IMR-90 (cell line): ENCODE measurements at regions not wholly inside any gene's neighbourhood (a gene's known extent, or its start where the extent isn't known, plus 50 kb on each side); places are given as distances from the start of the nearest gene placed in this dataset.

ENCODE experiments used
- ATAC-seq: fragments of 200-7000 bp; cut with Tn5 transposase; 2 replicates; pipeline ENCODE4 v1.9.1; 2020; ENCODE audit warnings: low read depth, mild to moderate bottlenecking, moderate library complexity
- BruUV-seq: library from RNA; stranded (reverse); fragments of 400-500 nt; replicated peaks from 2 replicates; lab custom pipeline; 2021; lab: Mats Ljungman, UMichigan
- CTCF ChIA-PET: fragments of 300-600 bp; formaldehyde crosslinking; extraction: SDS; loops from one replicate; lab custom pipeline; 2021; ENCODE audit warnings: antibody characterized with exemption; lab: Yijun Ruan, JAX
- POLR2A ChIA-PET: fragments of 300-600 bp; sonication (Branson Sonifier 250); formaldehyde crosslinking; loops from one replicate; lab custom pipeline; 2022; ENCODE audit warnings: antibody characterized with exemption; ENCODE audit not compliant: unreplicated experiment; lab: Charles Lee
- DNase-seq: peaks from one replicate; pipeline ENCODE4 v3.0.0; 2013
- H2AFZ ChIP-seq: replicated peaks from 2 replicates; pipeline ENCODE3; 2013; ENCODE audit warnings: low read length, mild to moderate bottlenecking; ENCODE audit not compliant: poor library complexity
- H2AK5ac ChIP-seq: 2 replicates; pipeline ENCODE4 v1.6.1; 2013; ENCODE audit warnings: low read depth, low read length, inconsistent platforms
- H2AK9ac ChIP-seq: replicated peaks from 2 replicates; pipeline ENCODE3; 2013; ENCODE audit warnings: mild to moderate bottlenecking, low read depth, low read length, moderate library complexity; ENCODE audit not compliant: poor library complexity
- H2BK120ac ChIP-seq: 2 replicates; pipeline ENCODE4 v1.6.1; 2013; ENCODE audit warnings: low read depth, low read length, inconsistent platforms
- H2BK15ac ChIP-seq: 3 replicates; pipeline ENCODE4 v1.6.1; 2013; ENCODE audit warnings: low read depth, low read length, inconsistent platforms
- H2BK20ac ChIP-seq: 2 replicates; pipeline ENCODE4 v1.6.1; 2013; ENCODE audit warnings: low read depth, mild to moderate bottlenecking, inconsistent platforms, low read length, moderate library complexity
- H2BK5ac ChIP-seq: 2 replicates; pipeline ENCODE4 v1.6.1; 2013; ENCODE audit warnings: mild to moderate bottlenecking, low read depth, low read length, inconsistent platforms; ENCODE audit not compliant: poor library complexity, severe bottlenecking
- H3K14ac ChIP-seq: replicated peaks from 2 replicates; pipeline ENCODE4 v1.6.1; 2013; ENCODE audit warnings: low read depth, low read length, inconsistent platforms
- H3K18ac ChIP-seq: 2 replicates; pipeline ENCODE4 v1.6.1; 2013; ENCODE audit warnings: low read depth, low read length, control low read depth
- H3K23ac ChIP-seq: 2 replicates; pipeline ENCODE4 v1.6.1; 2013; ENCODE audit warnings: low read depth, low read length, inconsistent platforms
- H3K27ac ChIP-seq: 2 replicates; pipeline ENCODE4 v1.5.1; 2013; ENCODE audit warnings: mild to moderate bottlenecking, control low read depth, low read length; ENCODE audit not compliant: insufficient read depth
- H3K27me3 ChIP-seq: 2 replicates; pipeline ENCODE4 v1.6.1; 2013; ENCODE audit warnings: low read length; ENCODE audit not compliant: control insufficient read depth, insufficient read depth
- H3K36me3 ChIP-seq: 2 replicates; pipeline ENCODE4 v1.6.1; 2013; ENCODE audit warnings: low read length, mixed read lengths; ENCODE audit not compliant: control insufficient read depth, insufficient read depth
- H3K4ac ChIP-seq: 2 replicates; pipeline ENCODE4 v1.6.1; 2013; ENCODE audit warnings: low read depth, low read length, inconsistent platforms
- H3K4me1 ChIP-seq: 2 replicates; pipeline ENCODE4 v1.6.1; 2013; ENCODE audit warnings: low read length, mixed read lengths; ENCODE audit not compliant: control insufficient read depth, insufficient read depth
- H3K4me2 ChIP-seq: 2 replicates; pipeline ENCODE4 v1.6.1; 2013; ENCODE audit warnings: low read depth, mild to moderate bottlenecking, control low read depth, low read length, moderate library complexity
- H3K4me3 ChIP-seq: 2 replicates; pipeline ENCODE4 v1.5.1; 2013; ENCODE audit warnings: low read depth, mild to moderate bottlenecking, control low read depth, low read length, moderate library complexity; ENCODE audit not compliant: insufficient read depth
- H3K56ac ChIP-seq: 2 replicates; pipeline ENCODE4 v1.6.1; 2013; ENCODE audit warnings: low read length, inconsistent platforms; ENCODE audit not compliant: insufficient read depth; ENCODE audit errors: extremely low read depth
- H3K79me1 ChIP-seq, 2 experiments: 2 replicates each; pipeline ENCODE4 v1.6.1; 2013; ENCODE audit warnings: low read length in 2 of 2, inconsistent platforms in 1 of 2, low read depth in 1 of 2
- H3K9ac ChIP-seq: 2 replicates; pipeline ENCODE4 v1.6.1; 2013; ENCODE audit warnings: low read depth, low read length, control low read depth
- H3K9me1 ChIP-seq: 2 replicates; pipeline ENCODE4 v1.6.1; 2013; ENCODE audit warnings: low read length, inconsistent platforms; ENCODE audit not compliant: insufficient read depth
- H3K9me3 ChIP-seq: 2 replicates; pipeline ENCODE4 v1.6.1; 2013; ENCODE audit warnings: low read length; ENCODE audit not compliant: control insufficient read depth, insufficient read depth
- H4K20me1 ChIP-seq: 2 replicates; pipeline ENCODE4 v1.6.1; 2013; ENCODE audit warnings: low read length, inconsistent platforms; ENCODE audit not compliant: insufficient read depth
- H4K5ac ChIP-seq: 2 replicates; pipeline ENCODE4 v1.6.1; 2013; ENCODE audit warnings: mild to moderate bottlenecking, low read depth, low read length, control low read depth
- H4K8ac ChIP-seq, 2 experiments: 2 replicates each; pipeline ENCODE4 v1.6.1; 2013; ENCODE audit warnings: low read depth in 2 of 2, low read length in 2 of 2, control low read depth in 1 of 2, inconsistent platforms in 1 of 2
- H4K91ac ChIP-seq: 2 replicates; pipeline ENCODE4 v1.6.1; 2013; ENCODE audit warnings: low read depth, low read length, inconsistent platforms; ENCODE audit not compliant: insufficient read depth
- CEBPB ChIP-seq: IDR thresholded peaks from 2 replicates; pipeline ENCODE4 v1.6.1; 2012; ENCODE audit warnings: low read depth, low read length, improper control_type of control experiment
- CHD1 ChIP-seq: IDR thresholded peaks from 2 replicates; pipeline ENCODE4 v1.6.1; 2012; ENCODE audit warnings: low read depth, low read length, improper control_type of control experiment
- MAFK ChIP-seq: IDR thresholded peaks from 2 replicates; pipeline ENCODE4 v1.6.1; 2012; ENCODE audit warnings: low read depth, low read length, improper control_type of control experiment
- NFE2L2 ChIP-seq: fragments of 150-350 bp; IDR thresholded peaks from 2 replicates; pipeline ENCODE4 v1.6.1; 2016; ENCODE audit warnings: low read depth, mild to moderate bottlenecking, low read length
- POLR2A ChIP-seq: IDR thresholded peaks from 2 replicates; pipeline ENCODE4 v1.6.1; 2012; ENCODE audit warnings: mild to moderate bottlenecking, low read depth, low read length
- RAD21 ChIP-seq: IDR thresholded peaks from 2 replicates; pipeline ENCODE4 v1.6.1; 2012; ENCODE audit warnings: low read length, improper control_type of control experiment
- RCOR1 ChIP-seq: IDR thresholded peaks from 2 replicates; pipeline ENCODE4 v1.6.1; 2012; ENCODE audit warnings: mild to moderate bottlenecking, low read length, improper control_type of control experiment; ENCODE audit not compliant: insufficient replicate concordance
- RFX5 ChIP-seq: IDR thresholded peaks from 2 replicates; pipeline ENCODE4 v1.8.0; 2012; ENCODE audit warnings: low read depth, mild to moderate bottlenecking, low read length, moderate library complexity
- SMC3 ChIP-seq: fragments of 150-350 bp; IDR thresholded peaks from 2 replicates; pipeline ENCODE4 v1.6.1; 2016; ENCODE audit warnings: low read depth, mild to moderate bottlenecking, antibody characterized with exemption, low read length, moderate library complexity
- WGBS, 2 experiments: methylation state at CpG; one replicate each; pipeline versions ENCODE4 v1.1.5 to v1.1.7; 2013; ENCODE audit warnings: missing lambda C conversion rate in 2 of 2; ENCODE audit not compliant: insufficient read length in 1 of 2; ENCODE audit errors: extremely low coverage in 2 of 2; 5-methylcytosine and 5-hydroxymethylcytosine counted together
- dilution Hi-C: fragments of 300-500 bp; cut with HindIII; formaldehyde crosslinking; loops from one replicate; pipeline ENCODE4 v1.14.3; 2018; ENCODE audit warnings: low sequenced_read_pairs; ENCODE audit not compliant: unreplicated experiment
- in situ Hi-C: fragments of 300-500 bp; cut with MboI; formaldehyde crosslinking; loops from 3 replicates; pipeline ENCODE4 v1.14.3; 2019; ENCODE audit warnings: low sequenced_read_pairs, inconsistent platforms, mixed read lengths
- intact Hi-C: fragments of 100-400 bp; cut with micrococcal nuclease; formaldehyde crosslinking; loops from 2 replicates; pipeline ENCODE4 v1.10.0; 2022
- TF ChIP-seq, protein P1 (sequence below): fragments of 150-350 bp; IDR thresholded peaks from 2 replicates; pipeline ENCODE4 v1.6.1; 2016; ENCODE audit warnings: low read depth, mild to moderate bottlenecking, low read length, moderate library complexity, borderline replicate concordance
- TF ChIP-seq, protein P2 (sequence below): conservative IDR thresholded peaks from 2 replicates; pipeline ENCODE4 v1.5.1; 2012; ENCODE audit warnings: mild to moderate bottlenecking, low read depth, low read length, improper control_type of control experiment

DNA sequence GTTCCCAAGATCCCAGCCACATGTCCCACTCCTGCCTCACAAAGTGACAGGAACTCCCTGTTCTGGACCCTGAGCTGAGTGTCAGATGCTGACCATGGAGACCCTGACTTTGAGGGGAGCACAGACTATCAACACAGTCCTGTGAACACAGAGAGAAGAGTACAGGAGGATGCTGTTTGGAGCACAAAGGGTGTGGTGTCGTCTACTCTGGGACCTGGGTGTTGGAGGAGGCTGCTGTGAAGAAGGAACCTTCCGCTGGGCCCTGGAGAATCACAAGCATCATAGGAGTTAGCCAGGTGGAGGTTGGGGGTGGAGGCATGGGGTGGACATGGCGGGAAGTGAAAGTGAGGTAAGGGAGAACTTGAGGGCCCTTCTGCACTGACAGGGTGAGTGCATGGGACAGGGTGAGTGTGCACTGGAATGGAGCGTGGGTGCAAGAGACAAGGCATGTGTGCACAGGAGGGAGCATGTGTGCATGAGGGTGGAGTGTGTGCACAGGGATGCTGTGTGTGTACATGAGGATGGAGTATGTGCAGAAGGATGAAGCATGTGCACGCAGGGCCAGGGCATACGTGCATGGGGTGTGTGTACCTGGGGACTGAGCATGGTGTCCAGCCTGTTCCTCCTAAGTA, 70.7 kb upstream of the ANTXRL start:
- ChIA-PET POLR2A (no interaction called here), CTCF (no interaction called here)
- no peaks in the 10 kb centered on the region for H3K36me3 ChIP-seq
- no peak overlapping the region for H2AK5ac ChIP-seq
- no peaks in the 10 kb centered on the region for H3K79me1 ChIP-seq
- no peak overlapping the region for H3K14ac ChIP-seq
- H2BK5ac ChIP-seq: no peak overlapping the region
- dilution Hi-C loops (no loop called here), in situ Hi-C loops (no loop called here), intact Hi-C loops (no loop called here)
- no peak overlapping the region for H3K4me2 ChIP-seq
- H4K8ac ChIP-seq: no peak overlapping the region
- H2BK20ac ChIP-seq: no peak overlapping the region
- H3K23ac ChIP-seq: no peak overlapping the region
- no peak overlapping the region for H2BK120ac ChIP-seq
- 53% methylated on average over 4 of the region's 6 CpGs; no CpG with 5 or more reads in 1 of the 2 experiments for WGBS, 2 experiments
- no TSS peak for BruUV-seq
- DNase-seq: no peak
- H3K18ac ChIP-seq: no peak overlapping the region
- no peaks in the 10 kb centered on the region for H3K9me3 ChIP-seq
- peaks cover 18% of the 10 kb centered on the region for H3K27me3 ChIP-seq
- no peak overlapping the region for H2AK9ac ChIP-seq
- H4K91ac ChIP-seq: no peak overlapping the region
- TF ChIP-seq, protein P1, sequence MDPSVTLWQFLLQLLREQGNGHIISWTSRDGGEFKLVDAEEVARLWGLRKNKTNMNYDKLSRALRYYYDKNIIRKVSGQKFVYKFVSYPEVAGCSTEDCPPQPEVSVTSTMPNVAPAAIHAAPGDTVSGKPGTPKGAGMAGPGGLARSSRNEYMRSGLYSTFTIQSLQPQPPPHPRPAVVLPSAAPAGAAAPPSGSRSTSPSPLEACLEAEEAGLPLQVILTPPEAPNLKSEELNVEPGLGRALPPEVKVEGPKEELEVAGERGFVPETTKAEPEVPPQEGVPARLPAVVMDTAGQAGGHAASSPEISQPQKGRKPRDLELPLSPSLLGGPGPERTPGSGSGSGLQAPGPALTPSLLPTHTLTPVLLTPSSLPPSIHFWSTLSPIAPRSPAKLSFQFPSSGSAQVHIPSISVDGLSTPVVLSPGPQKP: no peak
- TF ChIP-seq, protein P2, sequence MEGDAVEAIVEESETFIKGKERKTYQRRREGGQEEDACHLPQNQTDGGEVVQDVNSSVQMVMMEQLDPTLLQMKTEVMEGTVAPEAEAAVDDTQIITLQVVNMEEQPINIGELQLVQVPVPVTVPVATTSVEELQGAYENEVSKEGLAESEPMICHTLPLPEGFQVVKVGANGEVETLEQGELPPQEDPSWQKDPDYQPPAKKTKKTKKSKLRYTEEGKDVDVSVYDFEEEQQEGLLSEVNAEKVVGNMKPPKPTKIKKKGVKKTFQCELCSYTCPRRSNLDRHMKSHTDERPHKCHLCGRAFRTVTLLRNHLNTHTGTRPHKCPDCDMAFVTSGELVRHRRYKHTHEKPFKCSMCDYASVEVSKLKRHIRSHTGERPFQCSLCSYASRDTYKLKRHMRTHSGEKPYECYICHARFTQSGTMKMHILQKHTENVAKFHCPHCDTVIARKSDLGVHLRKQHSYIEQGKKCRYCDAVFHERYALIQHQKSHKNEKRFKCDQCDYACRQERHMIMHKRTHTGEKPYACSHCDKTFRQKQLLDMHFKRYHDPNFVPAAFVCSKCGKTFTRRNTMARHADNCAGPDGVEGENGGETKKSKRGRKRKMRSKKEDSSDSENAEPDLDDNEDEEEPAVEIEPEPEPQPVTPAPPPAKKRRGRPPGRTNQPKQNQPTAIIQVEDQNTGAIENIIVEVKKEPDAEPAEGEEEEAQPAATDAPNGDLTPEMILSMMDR: no peak
- TF ChIP-seq CEBPB: no peak
- no peak for TF ChIP-seq POLR2A
- no peak for TF ChIP-seq RFX5
- TF ChIP-seq CHD1: no peak
- TF ChIP-seq RCOR1: no peak
- no peak for TF ChIP-seq MAFK
- no peak for TF ChIP-seq NFE2L2
- TF ChIP-seq RAD21: no peak
- no peak for TF ChIP-seq SMC3
- no peaks in the 10 kb centered on the region for H3K4me1 ChIP-seq
- peak overlapping the region; percentile 33 for H2AFZ ChIP-seq
- no peak overlapping the region for H3K4ac ChIP-seq
- no peak overlapping the region for H3K4me3 ChIP-seq
- H4K20me1 ChIP-seq: no peaks in the 10 kb centered on the region
- H3K56ac ChIP-seq: no peak overlapping the region
- no peak for ATAC-seq
- no peak overlapping the region for H2BK15ac ChIP-seq
- no peak overlapping the region for H4K5ac ChIP-seq
- no peak overlapping the region for H3K9ac ChIP-seq
- no peak overlapping the region for H3K27ac ChIP-seq
- peaks cover 4% of the 10 kb centered on the region; the same call in 1 of the 2 replicates for H3K9me1 ChIP-seq
